HFFc6 (cell line): ENCODE measurements at regions not wholly inside any gene's neighbourhood (a gene's known extent, or its start where the extent isn't known, plus 50 kb on each side); places are given as distances from the start of the nearest gene placed in this dataset.
A peak's percentile ranks its signal among the peaks of the same experiment; 100 is the strongest.
"Not testable (repeated sequence)": the region's sequence is repeated elsewhere in the genome, so short reads cannot be mapped to it uniquely, and the experiment has no call there.

Source experiments
- DNase-seq: peaks from one replicate; pipeline ENCODE4 v3.0.0-alpha.2; 2018
- H3K27ac Mint-ChIP-seq: 2 replicates; pipeline ENCODE4 v1.8.0; 2020; ENCODE audit warnings: mild to moderate bottlenecking, mixed read lengths
- H3K27me3 Mint-ChIP-seq: 2 replicates; pipeline ENCODE4 v1.8.0; 2021; ENCODE audit warnings: mild to moderate bottlenecking, moderate library complexity, mixed read lengths; ENCODE audit not compliant: insufficient read depth
- H3K36me3 Mint-ChIP-seq: 2 replicates; pipeline ENCODE4 v1.8.0; 2021; ENCODE audit warnings: low read depth, mixed read lengths
- H3K4me1 Mint-ChIP-seq: 2 replicates; pipeline ENCODE4 v1.8.0; 2020; ENCODE audit warnings: low read depth, mixed read lengths
- H3K4me3 Mint-ChIP-seq: 2 replicates; pipeline ENCODE4 v1.8.0; 2020; ENCODE audit warnings: mild to moderate bottlenecking, moderate library complexity, mixed read lengths
- H3K9me3 Mint-ChIP-seq: 2 replicates; pipeline ENCODE4 v1.8.0; 2020; ENCODE audit warnings: mild to moderate bottlenecking, mixed read lengths
- CTCF ChIP-seq: fragments of 200-600 bp; sonication (generic); IDR thresholded peaks from 2 replicates; pipeline ENCODE4 v1.5.0; 2021; ENCODE audit warnings: antibody characterized with exemption, mild to moderate bottlenecking

- Mint-ChIP-seq H3K27ac (no peak overlapping the region), H3K27me3 (peaks cover 4% of the 10 kb centered on the region), H3K36me3 (no peaks in the 10 kb centered on the region), H3K9me3 (no peaks in the 10 kb centered on the region; the same call in 1 of the 2 replicates), H3K4me3 (no peak overlapping the region), H3K4me1 (no peaks in the 10 kb centered on the region)
- TF ChIP-seq CTCF = no peak
- no peak for DNase-seq
These were observed 105.3 kb upstream of the FAM98A start for GRCh38 chr2:33704406-33704855.

- Mint-ChIP-seq H3K4me3 (no peak overlapping the region), H3K9me3 (peaks cover 7% of the 10 kb centered on the region), H3K27ac (no peak overlapping the region), H3K27me3 (peaks cover 4% of the 10 kb centered on the region), H3K36me3 (no peaks in the 10 kb centered on the region), H3K4me1 (no peaks in the 10 kb centered on the region)
- no peak for DNase-seq
- no peak for TF ChIP-seq CTCF
These were observed 97.1 kb upstream of the FAM98A start for GRCh38 chr2:33696234-33696633.

- no peak for TF ChIP-seq CTCF
- no peaks in the 10 kb centered on the region for H3K36me3 Mint-ChIP-seq
- no peaks in the 10 kb centered on the region for H3K4me1 Mint-ChIP-seq
- no peaks in the 10 kb centered on the region; the same call in 1 of the 2 replicates for H3K27me3 Mint-ChIP-seq
- no peak overlapping the region for H3K27ac Mint-ChIP-seq
- H3K9me3 Mint-ChIP-seq = peaks cover 16% of the 10 kb centered on the region
- no peak overlapping the region for H3K4me3 Mint-ChIP-seq
- DNase-seq = no peak
These were observed 95.8 kb upstream of the FAM98A start for GRCh38 chr2:33694904-33695303.

GRCh38 chr2:33690686-33691085, 91.6 kb upstream of the FAM98A start:
- not testable (repeated sequence) for H3K36me3 Mint-ChIP-seq, H3K4me3 Mint-ChIP-seq, H3K4me1 Mint-ChIP-seq, H3K27me3 Mint-ChIP-seq, H3K27ac Mint-ChIP-seq, DNase-seq
- H3K9me3 Mint-ChIP-seq = peaks cover 32% of the 10 kb centered on the region

- TF ChIP-seq CTCF = peak; percentile 42; the same call in 1 of the 2 replicates
- Mint-ChIP-seq H3K4me3 (no peak overlapping the region), H3K4me1 (no peaks in the 10 kb centered on the region), H3K27ac (no peak overlapping the region), H3K9me3 (peaks cover 7% of the 10 kb centered on the region), H3K27me3 (no peaks in the 10 kb centered on the region; the same call in 1 of the 2 replicates), H3K36me3 (peaks cover 4% of the 10 kb centered on the region; the same call in 1 of the 2 replicates)
- no peak for DNase-seq
These were observed 82.3 kb upstream of the FAM98A start for GRCh38 chr2:33681364-33681757.

- H3K4me3 Mint-ChIP-seq = no peak overlapping the region
- H3K27ac Mint-ChIP-seq = no peak overlapping the region
- no peaks in the 10 kb centered on the region; the same call in 1 of the 2 replicates for H3K27me3 Mint-ChIP-seq
- H3K4me1 Mint-ChIP-seq = no peaks in the 10 kb centered on the region
- no peak for DNase-seq
- peaks cover 4% of the 10 kb centered on the region; the same call in 1 of the 2 replicates for H3K36me3 Mint-ChIP-seq
- no peak for TF ChIP-seq CTCF
- peaks cover 7% of the 10 kb centered on the region for H3K9me3 Mint-ChIP-seq
These were observed 81.7 kb upstream of the FAM98A start for GRCh38 chr2:33680644-33681363.
